Heart left ventricle (tissue), 13 donors: ENCODE measurements at regions not wholly inside any gene's neighbourhood (a gene's known extent, or its start where the extent isn't known, plus 50 kb on each side); places are given as distances from the start of the nearest gene placed in this dataset.

Experiments used
- CTCF ChIP-seq, 12 donors: fragments of 200-600 bp; sonication (generic) in 4 of 12; IDR thresholded peaks; one replicate each; pipeline versions ENCODE4 v1.5.0 to v1.8.0; 2018 to 2022; ENCODE audit warnings: antibody characterized with exemption in 12 of 12, mild to moderate bottlenecking in 5 of 12
- POLR2A ChIP-seq, 2 donors: fragments of 450-650 bp; IDR thresholded peaks; one replicate each; pipeline ENCODE4 v1.6.1; 2017; ENCODE audit warnings: antibody characterized with exemption in 2 of 2, mild to moderate bottlenecking in 2 of 2, moderate library complexity in 2 of 2
- donor health status: ischemic (EF 13 %, LVEDD 7.1; RV severe dilation, severe dysfunction).
- donor health status: DM: no; HTN: yes; CAD: no.
- donor health status: DM: no; HTN: no; CAD: no.
- donor health status: ischemic (EF 25% LVEDD 6.9; RV normal size, moderate dysfunction).
- donor health status: ischemic (EF 25% LVEDD 5.7; RV mildly dilated, moderate dysfunction).
- donor health status: ischemic (EF 35%, LVEDD 5.7; RV mildly dilated, moderate dysfunction).
- donor health status: nonischemic (EF 11% LVEDD 7.7; RV severe dilation, severe dysfunction).
- donor health status: DM: yes; HTN: yes; CAD: no.
- donor health status: PGD.
- donor health status: ischemic (EF 29% LVEDD 5.4; RV normal size, mild dysfunction).
- donor health status: nonischemic (EF 23%, LVEDD 6.1; RV moderate dilation, normal function).

- TF ChIP-seq POLR2A (IDR thresholded peaks at IDR 0.05) (no peak), CTCF (IDR thresholded peaks at IDR 0.05) (no peak)
Measured at GRCh38 chr14:101071493-101071906, 168.0 kb upstream of the RTL1 start.
